Endothelial cell of umbilical vein (primary cell): ENCODE measurements at regions not wholly inside any gene's neighbourhood (a gene's known extent, or its start where the extent isn't known, plus 50 kb on each side); places are given as distances from the start of the nearest gene placed in this dataset.

Source experiments
- BruUV-seq: library from RNA; stranded (reverse); fragments of 400-500 nt; replicated peaks from 2 replicates; lab custom pipeline; 2021; lab: Mats Ljungman, UMichigan
- CTCF ChIA-PET: fragments of 300-600, 350-600 bp; sonication (Branson Sonifier 250); formaldehyde crosslinking; loops from one replicate; lab custom pipeline; 2021; ENCODE audit warnings: antibody characterized with exemption, inconsistent platforms; lab: Charles Lee
- POLR2A ChIA-PET: fragments of 300-600, 350-600 bp; sonication (Branson Sonifier 250); formaldehyde crosslinking; loops from one replicate; lab custom pipeline; 2021; ENCODE audit warnings: antibody characterized with exemption, inconsistent platforms; lab: Charles Lee
- DNase-seq: peaks from one replicate; pipeline ENCODE4 v3.0.0-alpha.2; 2011; ENCODE audit warnings: low read depth, low spot score
- FAIRE-seq: peaks from 2 replicates; lab custom pipeline; 2011; peaks lifted over from hg19 to GRCh38; lab: Jason Lieb, UNC
- H2AFZ ChIP-seq: 2 replicates; pipeline ENCODE4 v1.6.0; 2012; ENCODE audit warnings: low read depth, low read length, control low read depth, inconsistent platforms
- H3K27ac ChIP-seq: 2 replicates; pipeline ENCODE4 v1.5.1; 2011; ENCODE audit warnings: low read depth, mild to moderate bottlenecking, control low read depth, low read length, moderate library complexity; ENCODE audit not compliant: insufficient read depth
- H3K27me3 ChIP-seq, 2 experiments: 2 replicates each; pipeline versions ENCODE4 v1.6.0 to v1.6.1; 2011; ENCODE audit warnings: low read length in 2 of 2, mixed read lengths in 1 of 2; ENCODE audit not compliant: control insufficient read depth in 2 of 2, insufficient read depth in 2 of 2
- H3K36me3 ChIP-seq, 2 experiments: 2 replicates in 1 of 2; 3 replicates in 1 of 2; pipeline ENCODE4 v1.5.1; 2011; ENCODE audit warnings: low read length in 2 of 2, mild to moderate bottlenecking in 1 of 2, moderate library complexity in 1 of 2; ENCODE audit not compliant: control insufficient read depth in 2 of 2, insufficient read depth in 2 of 2; ENCODE audit errors: extremely low read depth in 1 of 2
- H3K4me1 ChIP-seq: 3 replicates; pipeline ENCODE4 v1.5.1; 2011; ENCODE audit warnings: mild to moderate bottlenecking, low read length; ENCODE audit not compliant: control insufficient read depth, insufficient read depth; ENCODE audit errors: extremely low read depth
- H3K4me2 ChIP-seq: 2 replicates; pipeline ENCODE4 v1.6.1; 2011; ENCODE audit warnings: low read length, control low read depth, mixed read lengths; ENCODE audit not compliant: insufficient read depth
- H3K4me3 ChIP-seq, 3 experiments: fragments of 200-600 bp in 1 of 3; sonication (generic), shearing (Covaris generic) in 1 of 3; replicated peaks in 1 of 3; 2 replicates each; pipeline ENCODE4 v1.5.1; 2011 to 2016; ENCODE audit warnings: control low read depth in 3 of 3, low read length in 3 of 3, mild to moderate bottlenecking in 2 of 3, inconsistent platforms in 1 of 3, low read depth in 1 of 3, moderate library complexity in 1 of 3; ENCODE audit not compliant: insufficient read depth in 1 of 3
- H3K79me2 ChIP-seq: 2 replicates; pipeline ENCODE4 v1.6.0; 2012; ENCODE audit warnings: low read length, inconsistent platforms; ENCODE audit not compliant: control insufficient read depth, insufficient read depth
- H3K9ac ChIP-seq: replicated peaks from 2 replicates; pipeline ENCODE3; 2011; ENCODE audit warnings: low read length, control low read depth; ENCODE audit not compliant: insufficient read depth; ENCODE audit errors: extremely low read depth
- H3K9me1 ChIP-seq: replicated peaks from 3 replicates; pipeline ENCODE4 v1.6.0; 2011; ENCODE audit warnings: mild to moderate bottlenecking, low read length; ENCODE audit not compliant: control insufficient read depth, insufficient read depth; ENCODE audit errors: extremely low read depth
- H3K9me3 ChIP-seq: replicated peaks from 2 replicates; pipeline ENCODE4 v1.5.1; 2012; ENCODE audit warnings: low read length, inconsistent platforms; ENCODE audit not compliant: control insufficient read depth, insufficient read depth
- H4K20me1 ChIP-seq: replicated peaks from 2 replicates; pipeline ENCODE3; 2011; ENCODE audit warnings: mild to moderate bottlenecking, low read length; ENCODE audit not compliant: control insufficient read depth, insufficient read depth; ENCODE audit errors: extremely low read depth
- CTCF ChIP-seq, 2 donors: IDR thresholded peaks; 1 replicate in 1 of 2; 2 replicates in 1 of 2; pipeline ENCODE4 v1.5.1; 2011; ENCODE audit warnings: low read length in 2 of 2, mild to moderate bottlenecking in 2 of 2, moderate library complexity in 2 of 2, control low read depth in 1 of 2, inconsistent platforms in 1 of 2, low read depth in 1 of 2; ENCODE audit not compliant: insufficient read depth in 1 of 2; ENCODE audit errors: extremely low read depth in 1 of 2
- EZH2 ChIP-seq: IDR thresholded peaks from 2 replicates; pipeline ENCODE4 v1.6.1; 2012; ENCODE audit warnings: borderline replicate concordance, low read depth, mild to moderate bottlenecking, moderate library complexity, low read length, inconsistent platforms; ENCODE audit not compliant: severe bottlenecking
- FOS ChIP-seq: IDR thresholded peaks from 2 replicates; pipeline ENCODE4 v1.6.1; 2011; ENCODE audit warnings: mild to moderate bottlenecking, low read length, moderate library complexity, borderline replicate concordance; ENCODE audit not compliant: insufficient read depth
- GATA2 ChIP-seq: IDR thresholded peaks from 2 replicates; pipeline ENCODE4 v1.7.0; 2011; ENCODE audit warnings: low read depth, mild to moderate bottlenecking, moderate library complexity, mixed read lengths, low read length; ENCODE audit not compliant: insufficient read length, insufficient read depth
- JUN ChIP-seq: IDR thresholded peaks from 2 replicates; pipeline ENCODE4 v1.6.1; 2011; ENCODE audit warnings: borderline replicate concordance, low read depth; ENCODE audit not compliant: insufficient read length, insufficient read depth
- MYC ChIP-seq: IDR thresholded peaks from one replicate; pipeline ENCODE4 v1.6.1; 2011; ENCODE audit warnings: mild to moderate bottlenecking, low read depth, low read length
- POLR2A ChIP-seq: IDR thresholded peaks from 2 replicates; pipeline ENCODE4 v1.6.1; 2012; ENCODE audit warnings: low read depth, mild to moderate bottlenecking, control low read depth, low read length
- POLR2AphosphoS5 ChIP-seq: IDR thresholded peaks from 2 replicates; pipeline ENCODE4 v1.6.1; 2012; ENCODE audit warnings: low read depth, mild to moderate bottlenecking, control low read depth, low read length, moderate library complexity; ENCODE audit not compliant: insufficient read depth
- dilution Hi-C: fragments of 300-500 bp; cut with MboI; formaldehyde crosslinking; loops from one replicate; pipeline ENCODE4 v1.15.0; 2019; ENCODE audit warnings: low sequenced_read_pairs; ENCODE audit not compliant: extremely low pct_ligation_motif_present
- intact Hi-C: fragments of 100-400 bp; cut with micrococcal nuclease; formaldehyde crosslinking; loops from one replicate; pipeline ENCODE4 v1.10.0; 2022
- TF ChIP-seq, protein P1 (sequence below): IDR thresholded peaks from 2 replicates; pipeline ENCODE4 v1.6.1; 2011; ENCODE audit not compliant: insufficient read depth, insufficient read length

DNA sequence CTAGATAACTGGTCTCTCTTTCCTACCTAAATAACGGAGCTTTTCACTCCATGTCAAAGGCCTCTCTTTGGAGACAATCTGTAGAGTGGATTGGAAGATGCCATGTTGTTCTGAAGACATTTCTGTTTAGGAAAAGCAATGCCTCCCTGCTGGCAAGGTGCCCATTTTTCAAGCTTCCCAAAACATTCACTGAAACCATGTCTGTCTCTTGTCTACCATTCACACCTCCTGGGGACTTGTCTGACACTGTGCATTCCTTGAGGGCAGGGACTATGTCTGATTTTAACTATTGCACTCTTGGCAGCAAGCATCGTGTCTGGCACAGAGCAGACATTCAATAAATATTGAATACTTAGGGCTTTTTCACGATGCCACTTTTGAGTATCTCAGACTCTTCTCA is 528.9 kb upstream of the NRP1 start:
- Histone ChIP-seq H4K20me1 (no peaks in the 10 kb centered on the region), H3K9me1 (no peaks in the 10 kb centered on the region), H3K79me2 (no peaks in the 10 kb centered on the region), H3K9me3 (no peaks in the 10 kb centered on the region), H2AFZ (no peak overlapping the region), H3K9ac (no peak overlapping the region), H3K4me3 (no peak overlapping the region), H3K4me2 (no peak overlapping the region), H3K27me3 (peaks cover 4 to 5% of the 10 kb centered on the region in 2 experiments), H3K27ac (no peak overlapping the region), H3K36me3 (no peaks in the 10 kb centered on the region), H3K4me1 (peaks cover 3% of the 10 kb centered on the region)
- intact Hi-C loops (no loop called here), dilution Hi-C loops (no loop called here)
- no peak for FAIRE-seq
- DNase-seq = no peak
- no TSS peak for BruUV-seq
- POLR2A ChIA-PET = no interaction called here
- TF ChIP-seq MYC (no peak), JUN (no peak), POLR2AphosphoS5 (no peak), EZH2 (no peak), GATA2 (no peak)
- TF ChIP-seq, protein P1, sequence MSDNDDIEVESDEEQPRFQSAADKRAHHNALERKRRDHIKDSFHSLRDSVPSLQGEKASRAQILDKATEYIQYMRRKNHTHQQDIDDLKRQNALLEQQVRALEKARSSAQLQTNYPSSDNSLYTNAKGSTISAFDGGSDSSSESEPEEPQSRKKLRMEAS = no peak
- CTCF ChIA-PET = no interaction called here

DNA sequence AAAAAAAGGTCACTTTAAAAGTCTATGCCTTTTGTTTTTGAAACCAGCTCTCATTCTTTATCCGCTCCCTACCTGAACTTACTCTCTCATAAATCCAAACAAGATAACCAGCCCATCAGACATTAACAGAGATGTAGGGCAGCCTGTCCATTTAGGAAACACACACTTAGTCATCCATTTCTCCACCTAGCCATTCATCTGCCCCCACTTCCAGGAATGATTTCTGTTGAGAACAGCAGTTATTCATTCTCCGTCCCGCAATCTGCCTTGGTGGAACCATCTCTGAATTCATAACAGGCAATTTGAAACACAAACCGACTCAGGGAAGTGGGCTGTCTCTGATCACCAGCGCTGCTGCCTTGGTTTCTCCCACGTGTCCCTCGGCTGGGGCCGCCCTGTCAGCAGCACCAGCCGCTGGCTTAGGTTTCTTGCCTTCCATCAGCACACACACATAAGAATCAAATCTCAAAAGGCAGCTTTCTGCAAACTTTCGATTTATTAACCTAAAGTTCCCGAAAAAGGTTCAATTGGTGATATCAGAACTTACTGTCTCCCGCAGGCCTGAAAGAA is 528.2 kb upstream of the NRP1 start:
- H3K9me1 ChIP-seq = no peaks in the 10 kb centered on the region
- TF ChIP-seq JUN (no peak), POLR2A (no peak), GATA2 (no peak), FOS (no peak), POLR2AphosphoS5 (no peak), MYC (no peak), CTCF (IDR thresholded peaks at IDR 0.05; ENCODE audit: extremely low read depth in 1 of 2, insufficient read depth in 1 of 2, low read depth in 1 of 2, low read length in 2 of 2) (no peak), EZH2 (no peak)
- TF ChIP-seq, protein P1 = no peak
- H3K36me3 ChIP-seq = no peaks in the 10 kb centered on the region
- no peaks in the 10 kb centered on the region for H3K9me3 ChIP-seq
- H3K79me2 ChIP-seq = no peaks in the 10 kb centered on the region
- DNase-seq (no peak), FAIRE-seq (no peak)
- H3K9ac ChIP-seq = no peak overlapping the region
- H3K4me3 ChIP-seq = no peak overlapping the region
- no peak overlapping the region for H2AFZ ChIP-seq
- BruUV-seq = no TSS peak
- H3K4me2 ChIP-seq = no peak overlapping the region
- CTCF ChIA-PET = no interaction called here
- intact Hi-C loops = no loop called here
- H3K4me1 ChIP-seq = peaks cover 6% of the 10 kb centered on the region
- H3K27me3 ChIP-seq = peaks cover 0 to 4% of the 10 kb centered on the region in 2 experiments
- H4K20me1 ChIP-seq = no peaks in the 10 kb centered on the region
- POLR2A ChIA-PET = no interaction called here
- H3K27ac ChIP-seq = no peak overlapping the region
- dilution Hi-C loops = no loop called here
